WTC11 (cell line): ENCODE measurements at regions not wholly inside any gene's neighbourhood (a gene's known extent, or its start where the extent isn't known, plus 50 kb on each side); places are given as distances from the start of the nearest gene placed in this dataset.

Experiments used
- ATAC-seq: fragments of 200-7000 bp; cut with Tn5 transposase; 2 replicates; pipeline ENCODE4 v1.10.0; 2021; ENCODE audit warnings: mild to moderate bottlenecking, moderate library complexity
- CTCF ChIA-PET: fragments of 300-600 bp; sonication (Branson Sonifier 250); formaldehyde crosslinking; loops from one replicate; lab custom pipeline; 2021; ENCODE audit warnings: antibody characterized with exemption; lab: Charles Lee
- POLR2A ChIA-PET: fragments of 350-600 bp; sonication (Branson Sonifier 250); formaldehyde crosslinking; loops from one replicate; lab custom pipeline; 2021; ENCODE audit warnings: antibody characterized with exemption; lab: Charles Lee
- DNase-seq: peaks from one replicate; pipeline ENCODE4 v3.0.0; 2021; ENCODE audit warnings: low spot score
- H3K27ac Mint-ChIP-seq: 2 replicates; pipeline ENCODE4 v1.8.0; 2021; ENCODE audit warnings: mixed read lengths
- H3K27me3 Mint-ChIP-seq: 2 replicates; pipeline ENCODE4 v1.8.0; 2021; ENCODE audit warnings: low read depth, mild to moderate bottlenecking, moderate library complexity, mixed read lengths
- H3K36me3 Mint-ChIP-seq: 2 replicates; pipeline ENCODE4 v1.8.0; 2021; ENCODE audit warnings: mixed read lengths
- H3K4me1 Mint-ChIP-seq: 2 replicates; pipeline ENCODE4 v1.8.0; 2022; ENCODE audit warnings: mixed read lengths
- H3K4me3 Mint-ChIP-seq: 2 replicates; pipeline ENCODE4 v1.8.0; 2021; ENCODE audit warnings: mild to moderate bottlenecking, moderate library complexity, mixed read lengths
- H3K9me3 Mint-ChIP-seq: 2 replicates; pipeline ENCODE4 v1.8.0; 2021; ENCODE audit warnings: mixed read lengths
- AFF4 ChIP-seq: sonication (generic); formaldehyde crosslinking; IDR thresholded peaks from 2 replicates; pipeline ENCODE4 v1.8.1; 2023; ENCODE audit warnings: mild to moderate bottlenecking, missing genetic modification reagents, borderline replicate concordance
- CREM ChIP-seq: sonication (generic); formaldehyde crosslinking; IDR thresholded peaks from 2 replicates; pipeline ENCODE4 v1.8.1; 2022; ENCODE audit warnings: mild to moderate bottlenecking, missing genetic modification reagents, moderate library complexity
- CTCF ChIP-seq: fragments of 200-600 bp; IDR thresholded peaks from 2 replicates; pipeline ENCODE4 v1.8.0; 2022; ENCODE audit warnings: antibody characterized with exemption
- E2F4 ChIP-seq: sonication (generic); formaldehyde crosslinking; IDR thresholded peaks from 2 replicates; pipeline ENCODE4 v1.8.1; 2022; ENCODE audit warnings: low read depth, mild to moderate bottlenecking, moderate library complexity, missing genetic modification reagents, borderline replicate concordance
- ELF4 ChIP-seq: sonication (generic); formaldehyde crosslinking; IDR thresholded peaks from 2 replicates; pipeline ENCODE4 v1.8.1; 2022; ENCODE audit warnings: low read depth, mild to moderate bottlenecking, moderate library complexity, missing genetic modification reagents
- EMX1 ChIP-seq: fragments of 250-450 bp; sonication (Bioruptor Pico); IDR thresholded peaks from 2 replicates; pipeline ENCODE4 v1.8.0; 2021; ENCODE audit warnings: mild to moderate bottlenecking
- ETV6 ChIP-seq: sonication (generic); formaldehyde crosslinking; IDR thresholded peaks from 2 replicates; pipeline ENCODE4 v1.8.1; 2022; ENCODE audit warnings: mild to moderate bottlenecking, missing genetic modification reagents
- HMGXB4 ChIP-seq: sonication (generic); formaldehyde crosslinking; IDR thresholded peaks from 2 replicates; pipeline ENCODE4 v1.8.1; 2023; ENCODE audit warnings: mild to moderate bottlenecking, moderate library complexity, missing genetic modification reagents
- NFE2L1 ChIP-seq: sonication (generic); formaldehyde crosslinking; IDR thresholded peaks from 2 replicates; pipeline ENCODE4 v1.8.1; 2023; ENCODE audit warnings: missing genetic modification reagents
- NFYB ChIP-seq: sonication (generic); formaldehyde crosslinking; conservative IDR thresholded peaks from 2 replicates; pipeline ENCODE4 v1.8.0; 2022; ENCODE audit warnings: low read depth, missing genetic modification reagents
- NR2C2 ChIP-seq: sonication (generic); formaldehyde crosslinking; IDR thresholded peaks from 2 replicates; pipeline ENCODE4 v1.8.0; 2022; ENCODE audit warnings: mild to moderate bottlenecking, missing genetic modification reagents
- SMAD3 ChIP-seq: sonication (generic); formaldehyde crosslinking; IDR thresholded peaks from 2 replicates; pipeline ENCODE4 v1.8.0; 2022; ENCODE audit warnings: missing genetic modification reagents, mild to moderate bottlenecking, borderline replicate concordance
- SMAD4 ChIP-seq: sonication (generic); formaldehyde crosslinking; IDR thresholded peaks from 2 replicates; pipeline ENCODE4 v1.8.0; 2022; ENCODE audit warnings: mild to moderate bottlenecking, missing genetic modification reagents
- SOX15 ChIP-seq: fragments of 250-450 bp; sonication (Bioruptor Pico); IDR thresholded peaks from 2 replicates; pipeline ENCODE4 v1.9.0; 2021; ENCODE audit warnings: mild to moderate bottlenecking
- ZBTB21 ChIP-seq: sonication (generic); formaldehyde crosslinking; IDR thresholded peaks from 2 replicates; pipeline ENCODE4 v1.8.1; 2023; ENCODE audit warnings: mild to moderate bottlenecking, missing genetic modification reagents, borderline replicate concordance
- ZMAT4 ChIP-seq: fragments of 250-450 bp; sonication (Bioruptor Pico); IDR thresholded peaks from 2 replicates; pipeline ENCODE4 v1.9.0; 2021; ENCODE audit warnings: mild to moderate bottlenecking
- ZNF121 ChIP-seq: sonication (generic); formaldehyde crosslinking; IDR thresholded peaks from 2 replicates; pipeline ENCODE4 v1.8.0; 2023; ENCODE audit warnings: missing genetic modification reagents
- ZNF263 ChIP-seq: sonication (generic); formaldehyde crosslinking; IDR thresholded peaks from 2 replicates; pipeline ENCODE4 v1.8.1; 2022; ENCODE audit warnings: low read depth, mild to moderate bottlenecking, moderate library complexity, missing genetic modification reagents
- ZNF317 ChIP-seq: sonication (generic); formaldehyde crosslinking; IDR thresholded peaks from 2 replicates; pipeline ENCODE4 v1.8.1; 2023; ENCODE audit warnings: low read depth, mild to moderate bottlenecking, moderate library complexity, missing genetic modification reagents, borderline replicate concordance
- ZNF671 ChIP-seq: fragments of 250-450 bp; sonication (Bioruptor Pico); IDR thresholded peaks from 2 replicates; pipeline ENCODE4 v1.8.0; 2021; ENCODE audit warnings: mild to moderate bottlenecking
- TF ChIP-seq, protein P1 (sequence below): sonication (generic); formaldehyde crosslinking; IDR thresholded peaks from 2 replicates; pipeline ENCODE4 v1.8.0; 2022; ENCODE audit warnings: mild to moderate bottlenecking, missing genetic modification reagents
- TF ChIP-seq, protein P2 (sequence below): fragments of 250-450 bp; sonication (Bioruptor Pico); IDR thresholded peaks from 2 replicates; pipeline ENCODE4 v1.9.0; 2021; ENCODE audit warnings: moderate library complexity, mild to moderate bottlenecking, inconsistent platforms, borderline replicate concordance

- no peak for TF ChIP-seq HMGXB4
- TF ChIP-seq, all 79 proteins: peak for 0
Observed at GRCh38 chr16:73610605-73611156, 562.8 kb upstream of the ZFHX3 start (continued).

DNA sequence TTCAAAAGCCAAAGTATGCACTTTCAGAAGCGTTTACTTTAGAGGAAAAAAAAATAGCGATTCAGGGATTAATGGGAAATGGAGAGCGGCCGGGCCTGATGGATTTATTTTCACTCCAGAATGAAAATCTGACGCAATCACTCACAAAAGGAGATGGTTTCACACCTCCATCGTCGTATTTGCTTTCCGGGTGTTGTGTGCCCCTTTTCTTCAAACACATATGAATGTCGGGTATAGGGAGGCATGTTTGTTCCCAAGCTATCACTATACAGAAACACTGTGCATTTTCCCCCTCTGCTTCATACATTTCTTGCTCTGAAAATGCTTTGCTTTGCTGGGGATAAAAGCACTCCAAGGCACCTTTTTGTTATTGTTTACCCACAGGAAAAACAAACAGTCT, 562.2 kb upstream of the ZFHX3 start:
- ChIA-PET CTCF (no interaction called here), POLR2A (no interaction called here)
- H3K4me3 Mint-ChIP-seq = no peak overlapping the region
- no peak for ATAC-seq
- H3K9me3 Mint-ChIP-seq = peaks cover 8% of the 10 kb centered on the region; the same call in 1 of the 2 replicates
- H3K27me3 Mint-ChIP-seq = no peaks in the 10 kb centered on the region
- no peak overlapping the region for H3K27ac Mint-ChIP-seq
- no peak for DNase-seq
- no peaks in the 10 kb centered on the region for H3K36me3 Mint-ChIP-seq
- TF ChIP-seq ZNF263 (CRISPR knock-in tag) (no peak), CREM (CRISPR knock-in tag) (no peak), ZNF671 (CRISPR knock-in tag) (no peak), ZNF317 (CRISPR knock-in tag) (no peak), NR2C2 (CRISPR knock-in tag) (no peak), ZBTB21 (CRISPR knock-in tag) (no peak), ETV6 (CRISPR knock-in tag) (no peak), SMAD4 (no peak), E2F4 (CRISPR knock-in tag) (no peak)
- TF ChIP-seq, protein P1, sequence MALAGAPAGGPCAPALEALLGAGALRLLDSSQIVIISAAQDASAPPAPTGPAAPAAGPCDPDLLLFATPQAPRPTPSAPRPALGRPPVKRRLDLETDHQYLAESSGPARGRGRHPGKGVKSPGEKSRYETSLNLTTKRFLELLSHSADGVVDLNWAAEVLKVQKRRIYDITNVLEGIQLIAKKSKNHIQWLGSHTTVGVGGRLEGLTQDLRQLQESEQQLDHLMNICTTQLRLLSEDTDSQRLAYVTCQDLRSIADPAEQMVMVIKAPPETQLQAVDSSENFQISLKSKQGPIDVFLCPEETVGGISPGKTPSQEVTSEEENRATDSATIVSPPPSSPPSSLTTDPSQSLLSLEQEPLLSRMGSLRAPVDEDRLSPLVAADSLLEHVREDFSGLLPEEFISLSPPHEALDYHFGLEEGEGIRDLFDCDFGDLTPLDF (CRISPR knock-in tag) = no peak
- TF ChIP-seq, protein P2, sequence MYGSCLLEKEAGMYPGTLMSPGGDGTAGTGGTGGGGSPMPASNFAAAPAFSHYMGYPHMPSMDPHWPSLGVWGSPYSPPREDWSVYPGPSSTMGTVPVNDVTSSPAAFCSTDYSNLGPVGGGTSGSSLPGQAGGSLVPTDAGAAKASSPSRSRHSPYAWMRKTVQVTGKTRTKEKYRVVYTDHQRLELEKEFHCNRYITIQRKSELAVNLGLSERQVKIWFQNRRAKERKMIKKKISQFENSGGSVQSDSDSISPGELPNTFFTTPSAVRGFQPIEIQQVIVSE (CRISPR knock-in tag) = no peak
- H3K4me1 Mint-ChIP-seq = peaks cover 52% of the 10 kb centered on the region

DNA sequence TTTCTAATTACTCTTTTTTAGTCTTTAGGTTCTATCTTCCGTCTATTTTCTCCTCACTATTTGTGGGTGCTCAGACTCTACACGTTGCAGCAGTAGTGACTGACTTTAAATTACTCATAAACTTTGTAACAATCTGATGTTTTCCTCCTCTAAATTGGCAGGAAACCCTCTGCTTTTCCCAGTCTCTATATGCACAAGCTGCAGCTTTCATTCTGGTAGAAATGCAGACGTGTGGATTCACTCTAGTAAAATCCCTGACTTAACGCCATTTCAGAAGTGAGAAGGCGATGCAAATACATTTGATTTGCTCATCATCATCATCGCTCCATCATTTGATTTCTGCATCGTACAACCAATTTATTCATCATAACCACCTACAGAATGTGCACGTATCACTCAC, 561.0 kb upstream of the ZFHX3 start:
- no peak overlapping the region for H3K4me3 Mint-ChIP-seq
- DNase-seq = no peak
- CTCF ChIA-PET = no interaction called here
- peaks cover 8% of the 10 kb centered on the region; the same call in 1 of the 2 replicates for H3K9me3 Mint-ChIP-seq
- no peak for ATAC-seq
- H3K36me3 Mint-ChIP-seq = no peaks in the 10 kb centered on the region
- no peak overlapping the region for H3K27ac Mint-ChIP-seq
- peaks cover 56% of the 10 kb centered on the region for H3K4me1 Mint-ChIP-seq
- H3K27me3 Mint-ChIP-seq = no peaks in the 10 kb centered on the region
- POLR2A ChIA-PET = no interaction called here
- TF ChIP-seq ZMAT4 (CRISPR knock-in tag) (no peak), SMAD3 (CRISPR knock-in tag) (no peak), AFF4 (CRISPR knock-in tag) (no peak), ZNF317 (CRISPR knock-in tag) (no peak), SOX15 (CRISPR knock-in tag) (no peak), NFYB (CRISPR knock-in tag) (no peak), NFE2L1 (no peak), ZNF121 (CRISPR knock-in tag) (no peak), ELF4 (CRISPR knock-in tag) (no peak), CTCF (no peak), EMX1 (no peak), E2F4 (CRISPR knock-in tag) (no peak)
